Trophoblast cell (in vitro differentiated cells and primary cell): ENCODE measurements at regions not wholly inside any gene's neighbourhood (a gene's known extent, or its start where the extent isn't known, plus 50 kb on each side); places are given as distances from the start of the nearest gene placed in this dataset.
"Not testable (repeated sequence)": the region's sequence is repeated elsewhere in the genome, so short reads cannot be mapped to it uniquely, and the experiment has no call there.

ENCODE experiments used
- DNase-seq, 2 donors: peaks; one replicate each; pipeline ENCODE4 v3.0.0-alpha.2; 2016
- H2AFZ ChIP-seq: 2 replicates; pipeline ENCODE4 v1.6.1; 2013; ENCODE audit warnings: low read length, moderate library complexity, mild to moderate bottlenecking; ENCODE audit not compliant: insufficient read depth, poor library complexity
- H2AK5ac ChIP-seq: 2 replicates; pipeline ENCODE4 v1.6.1; 2013; ENCODE audit warnings: mild to moderate bottlenecking, low read length
- H2BK120ac ChIP-seq: 2 replicates; pipeline ENCODE4 v1.6.1; 2013; ENCODE audit warnings: low read length, mild to moderate bottlenecking, moderate library complexity; ENCODE audit not compliant: insufficient read depth, poor library complexity
- H2BK12ac ChIP-seq: 2 replicates; pipeline ENCODE4 v1.6.1; 2013; ENCODE audit warnings: mild to moderate bottlenecking, low read length, moderate library complexity
- H2BK5ac ChIP-seq: 2 replicates; pipeline ENCODE4 v1.6.1; 2013; ENCODE audit warnings: low read length, low read depth, moderate library complexity, mild to moderate bottlenecking; ENCODE audit not compliant: poor library complexity
- H3K14ac ChIP-seq: 2 replicates; pipeline ENCODE4 v1.6.1; 2013; ENCODE audit warnings: mild to moderate bottlenecking, low read length
- H3K18ac ChIP-seq: 2 replicates; pipeline ENCODE4 v1.6.1; 2013; ENCODE audit warnings: mild to moderate bottlenecking, low read length
- H3K23ac ChIP-seq: 2 replicates; pipeline ENCODE4 v1.6.1; 2013; ENCODE audit warnings: low read length
- H3K27ac ChIP-seq: 2 replicates; pipeline ENCODE4 v1.5.1; 2013; ENCODE audit warnings: low read depth, mild to moderate bottlenecking, inconsistent platforms, low read length, moderate library complexity
- H3K27me3 ChIP-seq: 2 replicates; pipeline ENCODE4 v1.6.1; 2013; ENCODE audit warnings: inconsistent platforms, mild to moderate bottlenecking, low read length, moderate library complexity; ENCODE audit not compliant: insufficient read depth
- H3K36me3 ChIP-seq, 2 experiments: 1 replicate in 1 of 2; 2 replicates in 1 of 2; pipeline ENCODE4 v1.6.1; 2013; ENCODE audit warnings: low read length in 2 of 2, mild to moderate bottlenecking in 2 of 2, moderate library complexity in 1 of 2; ENCODE audit not compliant: insufficient read depth in 2 of 2, control insufficient read depth in 1 of 2
- H3K4ac ChIP-seq: 2 replicates; pipeline ENCODE4 v1.6.1; 2013; ENCODE audit warnings: low read depth, mild to moderate bottlenecking, low read length, moderate library complexity
- H3K4me1 ChIP-seq, 2 experiments: 1 replicate in 1 of 2; 2 replicates in 1 of 2; pipeline ENCODE4 v1.6.1; 2013; ENCODE audit warnings: low read length in 2 of 2, mild to moderate bottlenecking in 2 of 2, moderate library complexity in 1 of 2; ENCODE audit not compliant: insufficient read depth in 2 of 2, control insufficient read depth in 1 of 2
- H3K4me2 ChIP-seq: 2 replicates; pipeline ENCODE4 v1.6.1; 2013; ENCODE audit warnings: inconsistent platforms, mild to moderate bottlenecking, low read length, moderate library complexity
- H3K4me3 ChIP-seq: 2 replicates; pipeline ENCODE4 v1.5.1; 2013; ENCODE audit warnings: mild to moderate bottlenecking, low read depth, low read length, inconsistent platforms
- H3K79me1 ChIP-seq: one replicate; pipeline ENCODE4 v1.6.1; 2013; ENCODE audit warnings: low read length
- H3K79me2 ChIP-seq: 2 replicates; pipeline ENCODE4 v1.6.1; 2013; ENCODE audit warnings: low read length, mild to moderate bottlenecking; ENCODE audit not compliant: control insufficient read depth, insufficient read depth, poor library complexity
- H3K9ac ChIP-seq: 2 replicates; pipeline ENCODE4 v1.6.1; 2013; ENCODE audit warnings: mild to moderate bottlenecking, low read length
- H3K9me3 ChIP-seq: 2 replicates; pipeline ENCODE4 v1.6.1; 2013; ENCODE audit warnings: low read depth, mild to moderate bottlenecking, control low read depth, inconsistent platforms, low read length; ENCODE audit not compliant: insufficient read depth
- H4K12ac ChIP-seq: 2 replicates; pipeline ENCODE4 v1.6.1; 2013; ENCODE audit warnings: low read depth, mild to moderate bottlenecking, low read length, moderate library complexity
- H4K8ac ChIP-seq: 2 replicates; pipeline ENCODE4 v1.6.1; 2013; ENCODE audit warnings: low read depth, mild to moderate bottlenecking, low read length, moderate library complexity
- H4K91ac ChIP-seq: one replicate; pipeline ENCODE4 v1.6.1; 2013; ENCODE audit warnings: low read depth, mild to moderate bottlenecking, low read length, moderate library complexity
- WGBS: extraction: QIAGEN DNeasy Blood & Tissue Kit; methylation state at CpG from one replicate; pipeline ENCODE4 v1.1.7; 2013; ENCODE audit warnings: missing lambda C conversion rate; ENCODE audit not compliant: insufficient read length, insufficient coverage; ENCODE audit errors: extremely low coverage; 5-methylcytosine and 5-hydroxymethylcytosine counted together

- not testable (repeated sequence) for H3K36me3 ChIP-seq, H2BK5ac ChIP-seq, H3K79me1 ChIP-seq, H2AK5ac ChIP-seq, H3K18ac ChIP-seq, H3K79me2 ChIP-seq, H3K27ac ChIP-seq, H3K27me3 ChIP-seq, H3K9ac ChIP-seq, H3K4me3 ChIP-seq, H3K14ac ChIP-seq, DNase-seq, H3K4ac ChIP-seq, H4K12ac ChIP-seq, H3K4me1 ChIP-seq, H4K91ac ChIP-seq, H2BK12ac ChIP-seq, H3K9me3 ChIP-seq, H4K8ac ChIP-seq, H3K4me2 ChIP-seq, H2BK120ac ChIP-seq, H2AFZ ChIP-seq, H3K23ac ChIP-seq
- WGBS, result no CpG with 5 or more reads among the region's 7 CpGs
Measured at GRCh38 chr16:21422824-21423223, 144.7 kb upstream of the CRYM start.

- not testable (repeated sequence) for H3K18ac ChIP-seq, H3K23ac ChIP-seq, H3K27ac ChIP-seq, H4K12ac ChIP-seq, H4K8ac ChIP-seq, H2BK12ac ChIP-seq, H2BK5ac ChIP-seq, H3K4ac ChIP-seq, H3K79me1 ChIP-seq, H3K9me3 ChIP-seq, H2AFZ ChIP-seq, H3K79me2 ChIP-seq, H3K4me1 ChIP-seq, H3K4me3 ChIP-seq, H3K4me2 ChIP-seq, H3K27me3 ChIP-seq, H3K9ac ChIP-seq, H3K36me3 ChIP-seq, H2AK5ac ChIP-seq, H4K91ac ChIP-seq, H2BK120ac ChIP-seq, H3K14ac ChIP-seq, DNase-seq
- no CpG with 5 or more reads among the region's 13 CpGs for WGBS
Measured at GRCh38 chr16:21404699-21405098, 126.6 kb upstream of the CRYM start.

GRCh38 chr16:21397866-21398265 is 119.8 kb upstream of the CRYM start:
- WGBS, result no CpG with 5 or more reads among the region's 5 CpGs
- not testable (repeated sequence) for H4K91ac ChIP-seq, H3K36me3 ChIP-seq, H3K9me3 ChIP-seq, H3K4me1 ChIP-seq, H3K4me2 ChIP-seq, H4K8ac ChIP-seq, H4K12ac ChIP-seq, H3K79me1 ChIP-seq, H3K23ac ChIP-seq, H3K4ac ChIP-seq, H2BK5ac ChIP-seq, DNase-seq, H3K4me3 ChIP-seq, H2BK12ac ChIP-seq, H3K18ac ChIP-seq, H3K27ac ChIP-seq, H3K9ac ChIP-seq, H3K27me3 ChIP-seq, H2AK5ac ChIP-seq, H3K79me2 ChIP-seq, H3K14ac ChIP-seq, H2BK120ac ChIP-seq, H2AFZ ChIP-seq

- H4K8ac ChIP-seq, H4K12ac ChIP-seq, H3K23ac ChIP-seq, H3K4ac ChIP-seq, H3K27ac ChIP-seq, H3K79me2 ChIP-seq, H3K14ac ChIP-seq, H3K79me1 ChIP-seq, H3K4me3 ChIP-seq, H2BK5ac ChIP-seq, H3K18ac ChIP-seq, H2BK120ac ChIP-seq, H3K4me1 ChIP-seq, H4K91ac ChIP-seq, H3K36me3 ChIP-seq, H2BK12ac ChIP-seq, H3K27me3 ChIP-seq, H3K4me2 ChIP-seq, H3K9me3 ChIP-seq, H2AFZ ChIP-seq, H3K9ac ChIP-seq, DNase-seq, H2AK5ac ChIP-seq: not testable (repeated sequence)
- WGBS, result no CpG with 5 or more reads among the region's 4 CpGs
Measured at GRCh38 chr16:21396545-21396944, 118.5 kb upstream of the CRYM start.
